HCT116 (cell line): ENCODE measurements at regions not wholly inside any gene's neighbourhood (a gene's known extent, or its start where the extent isn't known, plus 50 kb on each side); places are given as distances from the start of the nearest gene placed in this dataset.

Experiments
- CTCF ChIP-seq, 3 experiments: fragments of 200-600 bp in 1 of 3; sonication (generic) in 1 of 3; IDR thresholded peaks in 2 of 3; conservative IDR thresholded peaks in 1 of 3; 2 replicates each; pipeline ENCODE4 v1.5.1; 2012 to 2017; ENCODE audit warnings: low read depth in 2 of 3, low read length in 2 of 3, antibody characterized with exemption in 1 of 3, borderline replicate concordance in 1 of 3, control low read depth in 1 of 3, mild to moderate bottlenecking in 1 of 3, mixed read lengths in 1 of 3, mixed run types in 1 of 3, moderate library complexity in 1 of 3; ENCODE audit not compliant: insufficient read depth in 1 of 3
- EZH2 ChIP-seq: fragments of 200-600 bp; sonication (generic); IDR thresholded peaks from 2 replicates; pipeline ENCODE4 v1.6.1; 2017; ENCODE audit warnings: antibody characterized with exemption, mixed run types
- JUND ChIP-seq: IDR thresholded peaks from 2 replicates; pipeline ENCODE4 v1.6.1; 2012
- POLR2A ChIP-seq: IDR thresholded peaks from 2 replicates; pipeline ENCODE4 v1.7.0; 2011; ENCODE audit warnings: borderline replicate concordance; ENCODE audit not compliant: insufficient read depth, insufficient read length; ENCODE audit errors: extremely low read depth
- POLR2AphosphoS5 ChIP-seq: IDR thresholded peaks from 2 replicates; pipeline ENCODE4 v1.6.1; 2011; ENCODE audit warnings: mild to moderate bottlenecking, low read depth, low read length, moderate library complexity
- RAD21 ChIP-seq: IDR thresholded peaks from 2 replicates; pipeline ENCODE4 v1.6.1; 2012; ENCODE audit warnings: low read depth, mild to moderate bottlenecking
- TCF7L2 ChIP-seq: IDR thresholded peaks from 2 replicates; pipeline ENCODE4 v1.7.0; 2011; ENCODE audit warnings: borderline replicate concordance, inconsistent platforms; ENCODE audit not compliant: insufficient read depth, insufficient read length; ENCODE audit errors: extremely low read depth
- ZFX ChIP-seq: fragments of 450-650 bp; IDR thresholded peaks from 2 replicates; pipeline ENCODE4 v1.6.1; 2017
- ZNF274 ChIP-seq: fragments of 200-500 bp; sonication (Bioruptor generic); IDR thresholded peaks from 2 replicates; pipeline ENCODE4 v1.6.1; 2014; ENCODE audit warnings: mild to moderate bottlenecking, low read depth, low read length, inconsistent platforms
- TF ChIP-seq, protein P1 (sequence below): IDR thresholded peaks from 2 replicates; pipeline ENCODE4 v1.6.1; 2012
- TF ChIP-seq, protein P2 (sequence below): IDR thresholded peaks from 2 replicates; pipeline ENCODE4 v1.6.1; 2011; ENCODE audit warnings: mild to moderate bottlenecking, low read length, moderate library complexity; ENCODE audit not compliant: insufficient replicate concordance; ENCODE audit errors: extremely low read depth

DNA sequence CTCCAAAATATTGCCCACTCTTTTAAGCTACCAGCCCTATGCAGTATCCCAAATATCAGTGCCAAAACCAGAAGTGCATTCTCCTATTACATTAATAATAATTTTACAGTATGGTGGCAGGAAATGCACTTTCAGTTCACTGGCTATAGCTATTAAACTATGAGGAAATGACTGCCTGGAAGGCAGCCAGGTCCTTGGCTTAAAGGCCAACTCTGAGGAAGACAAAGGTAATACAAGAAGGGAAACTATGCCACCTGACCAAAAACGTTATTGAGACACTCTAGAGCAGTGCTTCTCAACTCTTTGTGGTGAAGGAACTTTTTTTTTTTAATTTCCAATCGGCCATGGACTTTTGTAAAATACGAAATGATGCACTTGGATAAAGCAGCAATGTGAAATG is 133.6 kb upstream of the VAMP7 start:
- no peak for TF ChIP-seq CTCF (IDR thresholded peaks at IDR 0.05 in 2 of 3, conservative IDR thresholded peaks at IDR 0.05 in 1 of 3; ENCODE audit: borderline replicate concordance in 1 of 3, insufficient read depth in 1 of 3, low read depth in 2 of 3, low read length in 2 of 3)
- no peak for TF ChIP-seq ZFX
- TF ChIP-seq POLR2AphosphoS5 = no peak
- no peak for TF ChIP-seq TCF7L2
- no peak for TF ChIP-seq ZNF274
- no peak for TF ChIP-seq EZH2
- no peak for TF ChIP-seq JUND
- TF ChIP-seq, protein P1, sequence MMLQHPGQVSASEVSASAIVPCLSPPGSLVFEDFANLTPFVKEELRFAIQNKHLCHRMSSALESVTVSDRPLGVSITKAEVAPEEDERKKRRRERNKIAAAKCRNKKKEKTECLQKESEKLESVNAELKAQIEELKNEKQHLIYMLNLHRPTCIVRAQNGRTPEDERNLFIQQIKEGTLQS = no peak
- TF ChIP-seq POLR2A = no peak
- no peak for TF ChIP-seq RAD21
- TF ChIP-seq, protein P2, sequence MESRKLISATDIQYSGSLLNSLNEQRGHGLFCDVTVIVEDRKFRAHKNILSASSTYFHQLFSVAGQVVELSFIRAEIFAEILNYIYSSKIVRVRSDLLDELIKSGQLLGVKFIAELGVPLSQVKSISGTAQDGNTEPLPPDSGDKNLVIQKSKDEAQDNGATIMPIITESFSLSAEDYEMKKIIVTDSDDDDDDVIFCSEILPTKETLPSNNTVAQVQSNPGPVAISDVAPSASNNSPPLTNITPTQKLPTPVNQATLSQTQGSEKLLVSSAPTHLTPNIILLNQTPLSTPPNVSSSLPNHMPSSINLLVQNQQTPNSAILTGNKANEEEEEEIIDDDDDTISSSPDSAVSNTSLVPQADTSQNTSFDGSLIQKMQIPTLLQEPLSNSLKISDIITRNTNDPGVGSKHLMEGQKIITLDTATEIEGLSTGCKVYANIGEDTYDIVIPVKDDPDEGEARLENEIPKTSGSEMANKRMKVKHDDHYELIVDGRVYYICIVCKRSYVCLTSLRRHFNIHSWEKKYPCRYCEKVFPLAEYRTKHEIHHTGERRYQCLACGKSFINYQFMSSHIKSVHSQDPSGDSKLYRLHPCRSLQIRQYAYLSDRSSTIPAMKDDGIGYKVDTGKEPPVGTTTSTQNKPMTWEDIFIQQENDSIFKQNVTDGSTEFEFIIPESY = no peak
